GM23338 (cell line): ENCODE measurements at regions not wholly inside any gene's neighbourhood (a gene's known extent, or its start where the extent isn't known, plus 50 kb on each side); places are given as distances from the start of the nearest gene placed in this dataset.

Source experiments
- CREB1 ChIP-seq: fragments of 250-450 bp; sonication (Bioruptor Pico); IDR thresholded peaks from 2 replicates; pipeline ENCODE4 v1.5.0; 2020; ENCODE audit warnings: low read depth, mild to moderate bottlenecking, moderate library complexity
- CTCF ChIP-seq, 2 experiments: fragments of 200-600 bp in 1 of 2; sonication (generic) in 1 of 2; conservative IDR thresholded peaks; 2 replicates each; pipeline versions ENCODE4 v1.5.1 to v1.6.1; 2016 to 2017; ENCODE audit warnings: antibody characterized with exemption in 2 of 2, low read depth in 2 of 2, mild to moderate bottlenecking in 2 of 2, moderate library complexity in 1 of 2
- ETS1 ChIP-seq: IDR thresholded peaks from 2 replicates; pipeline ENCODE4 v1.6.1; 2016; ENCODE audit warnings: antibody characterized with exemption
- EZH2phosphoT487 ChIP-seq: fragments of 200-600 bp; sonication (generic); IDR thresholded peaks from one replicate; pipeline ENCODE4 v1.8.1; 2018; ENCODE audit warnings: antibody characterized with exemption; ENCODE audit not compliant: unreplicated experiment
- POLR2AphosphoS5 ChIP-seq: IDR thresholded peaks from 2 replicates; pipeline ENCODE4 v1.6.1; 2016; ENCODE audit warnings: antibody characterized with exemption, low read depth
- REST ChIP-seq: IDR thresholded peaks from one replicate; pipeline ENCODE4 v1.6.1; 2018; ENCODE audit warnings: antibody characterized with exemption; ENCODE audit not compliant: unreplicated experiment

GRCh38 chr6:134446896-134447295 lies 129.0 kb upstream of the SGK1 start:
- TF ChIP-seq EZH2phosphoT487 (no peak), ETS1 (no peak), CTCF (conservative IDR thresholded peaks at IDR 0.05; ENCODE audit: low read depth in 2 of 2) (no peak), POLR2AphosphoS5 (no peak), REST (no peak), CREB1 (CRISPR knock-in tag) (no peak)
